Gastroesophageal sphincter (tissue), 4 donors: ENCODE measurements at regions not wholly inside any gene's neighbourhood (a gene's known extent, or its start where the extent isn't known, plus 50 kb on each side); places are given as distances from the start of the nearest gene placed in this dataset.

Source experiments
- ATAC-seq: fragments of 150-250 bp; one replicate; pipeline ENCODE4 v1.9.1; 2016; ENCODE audit warnings: mild to moderate bottlenecking, moderate library complexity
- H3K27ac ChIP-seq, 4 donors: fragments of 200-600 bp; sonication (generic) in 3 of 4; 1 replicate in 3 of 4; 2 replicates in 1 of 4; pipeline ENCODE4 v1.5.1; 2016 to 2019
- H3K27me3 ChIP-seq: fragments of 200-600 bp; sonication (generic); one replicate; pipeline ENCODE4 v1.5.1; 2019
- H3K36me3 ChIP-seq, 2 donors: fragments of 200-600 bp; sonication (generic); one replicate each; pipeline ENCODE4 v1.5.1; 2019; ENCODE audit warnings: control low read depth in 1 of 2
- H3K4me1 ChIP-seq, 3 donors: fragments of 200-600 bp; sonication (generic); 1 replicate in 2 of 3; 2 replicates in 1 of 3; pipeline ENCODE4 v1.5.1; 2016 to 2019; ENCODE audit warnings: control low read depth in 2 of 3
- H3K4me3 ChIP-seq, 2 donors: fragments of 200-600 bp; sonication (generic); one replicate each; pipeline ENCODE4 v1.5.1; 2019; ENCODE audit warnings: mild to moderate bottlenecking in 1 of 2, moderate library complexity in 1 of 2
- H3K9me3 ChIP-seq, 3 donors: fragments of 200-600 bp; sonication (generic); one replicate each; pipeline ENCODE4 v1.5.1; 2017 to 2019; ENCODE audit warnings: control low read depth in 2 of 3
- CTCF ChIP-seq, 4 experiments: fragments of 200-600 bp in 2 of 4; fragments of 450-650 bp in 2 of 4; sonication (generic) in 1 of 4; IDR thresholded peaks; one replicate each; pipeline ENCODE4 v1.5.1; 2017 to 2019; ENCODE audit warnings: antibody characterized with exemption in 4 of 4, mild to moderate bottlenecking in 2 of 4, moderate library complexity in 2 of 4
- EP300 ChIP-seq: sonication (generic); formaldehyde crosslinking; IDR thresholded peaks from one replicate; pipeline ENCODE4 v1.6.1; 2017; ENCODE audit warnings: antibody characterized with exemption, mild to moderate bottlenecking
- POLR2A ChIP-seq, 2 donors: fragments of 450-650 bp; IDR thresholded peaks; one replicate each; pipeline ENCODE4 v1.6.1; 2017; ENCODE audit warnings: antibody characterized with exemption in 2 of 2, mild to moderate bottlenecking in 2 of 2, moderate library complexity in 1 of 2
- POLR2AphosphoS5 ChIP-seq: sonication (generic); formaldehyde crosslinking; IDR thresholded peaks from one replicate; pipeline ENCODE4 v1.6.1; 2017; ENCODE audit warnings: antibody characterized with exemption
- WGBS, 2 donors: methylation state at CpG; one replicate each; pipeline ENCODE4 v1.1.5; 2018; ENCODE audit warnings: low coverage in 1 of 2; 5-methylcytosine and 5-hydroxymethylcytosine counted together

GRCh38 chr16:86063760-86064405 lies 164.9 kb downstream of the IRF8 start:
- no peak for ATAC-seq
- WGBS, 2 donors, result 70 to 79% methylated on average over 4 to 5 of the region's 9 CpGs

GRCh38 chr16:86064431-86065250 lies 165.7 kb downstream of the IRF8 start:
- 79 to 85% methylated on average over 2 to 8 of the region's 11 CpGs for WGBS, 2 donors
- TF ChIP-seq CTCF (IDR thresholded peaks at IDR 0.05), result no peak
- TF ChIP-seq EP300, result no peak
- no peak for TF ChIP-seq POLR2A (IDR thresholded peaks at IDR 0.05)
- no peak for TF ChIP-seq POLR2AphosphoS5
- no peak for ATAC-seq
- Histone ChIP-seq H3K4me3 (no peak overlapping the region), H3K36me3 (no peaks in the 10 kb centered on the region), H3K9me3 (no peaks in the 10 kb centered on the region), H3K4me1 (peaks cover 0 to 42% (median 18%) of the 10 kb centered on the region in 3 donors), H3K27ac (no peak overlapping the region), H3K27me3 (no peaks in the 10 kb centered on the region)

More at GRCh38 chr16:86063760-86064405, 164.9 kb downstream of the IRF8 start:
- H3K4me3 ChIP-seq, result no peak overlapping the region
- H3K27me3 ChIP-seq, result no peaks in the 10 kb centered on the region
- peaks cover 0 to 48% (median 23%) of the 10 kb centered on the region in 3 donors for H3K4me1 ChIP-seq
- no peaks in the 10 kb centered on the region for H3K36me3 ChIP-seq
- H3K27ac ChIP-seq, result peak overlapping the region in 1 of 4 donors; percentile 6
- H3K9me3 ChIP-seq, result no peaks in the 10 kb centered on the region
- TF ChIP-seq CTCF (IDR thresholded peaks at IDR 0.05) (no peak), EP300 (no peak), POLR2AphosphoS5 (no peak), POLR2A (IDR thresholded peaks at IDR 0.05) (no peak)

- no peak overlapping the region for H3K4me3 ChIP-seq
- TF ChIP-seq CTCF (IDR thresholded peaks at IDR 0.05) (no peak), POLR2AphosphoS5 (no peak), EP300 (no peak), POLR2A (IDR thresholded peaks at IDR 0.05) (no peak)
- H3K27ac ChIP-seq, result no peak overlapping the region
- peaks cover 0 to 41% (median 8%) of the 10 kb centered on the region in 3 donors for H3K4me1 ChIP-seq
- 94% methylated on average over 5 of the region's 6 CpGs; no CpG with 5 or more reads in 1 of the 2 donors for WGBS, 2 donors
- H3K9me3 ChIP-seq, result no peaks in the 10 kb centered on the region
- H3K36me3 ChIP-seq, result no peaks in the 10 kb centered on the region
- no peaks in the 10 kb centered on the region for H3K27me3 ChIP-seq
- no peak for ATAC-seq
Observed at GRCh38 chr16:86065711-86066110, 166.7 kb downstream of the IRF8 start.

GRCh38 chr16:86066811-86067210 lies 167.8 kb downstream of the IRF8 start:
- no peak for TF ChIP-seq CTCF (IDR thresholded peaks at IDR 0.05)
- TF ChIP-seq POLR2AphosphoS5, result no peak
- no peak for TF ChIP-seq EP300
- no peak for TF ChIP-seq POLR2A (IDR thresholded peaks at IDR 0.05)
- 86% methylated on average over 7 of the region's 17 CpGs; no CpG with 5 or more reads in 1 of the 2 donors for WGBS, 2 donors
- no peak for ATAC-seq

More at GRCh38 chr16:86066811-86067210, 167.8 kb downstream of the IRF8 start:
- Histone ChIP-seq H3K4me3 (no peak overlapping the region), H3K27me3 (no peaks in the 10 kb centered on the region), H3K4me1 (peaks cover 0 to 32% (median 0%) of the 10 kb centered on the region in 3 donors), H3K36me3 (no peaks in the 10 kb centered on the region), H3K9me3 (no peaks in the 10 kb centered on the region), H3K27ac (no peak overlapping the region)
